AG04450 (cell line): ENCODE measurements at regions not wholly inside any gene's neighbourhood (a gene's known extent, or its start where the extent isn't known, plus 50 kb on each side); places are given as distances from the start of the nearest gene placed in this dataset.

ENCODE experiments used
- CTCF ChIA-PET: fragments of 300-600, 350-600 bp; formaldehyde crosslinking; extraction: SDS; loops from one replicate; lab custom pipeline; 2022; ENCODE audit warnings: antibody characterized with exemption, inconsistent platforms; lab: Charles Lee
- POLR2A ChIA-PET: fragments of 350-600 bp; formaldehyde crosslinking; extraction: SDS; loops from one replicate; lab custom pipeline; 2021; ENCODE audit warnings: antibody characterized with exemption, inconsistent platforms; lab: Yijun Ruan, JAX
- DNase-seq: peaks from one replicate; pipeline ENCODE4 v3.0.0-alpha.2; 2011; ENCODE audit warnings: low read depth, low spot score
- H3K27ac ChIP-seq: one replicate; pipeline ENCODE4 v1.5.1; 2012; ENCODE audit warnings: low read depth, low read length, control low read depth
- H3K27me3 ChIP-seq: one replicate; pipeline ENCODE4 v1.6.0; 2012; ENCODE audit warnings: low read length; ENCODE audit not compliant: control insufficient read depth, insufficient read depth
- H3K4me3 ChIP-seq: 2 replicates; pipeline ENCODE4 v1.5.1; 2011; ENCODE audit warnings: mild to moderate bottlenecking, low read depth, low read length, control low read depth
- H3K9me3 ChIP-seq: 2 replicates; pipeline ENCODE4 v1.5.1; 2012; ENCODE audit warnings: low read length; ENCODE audit not compliant: control insufficient read depth, insufficient read depth
- TF ChIP-seq, protein P1 (sequence below): IDR thresholded peaks from 2 replicates; pipeline ENCODE4 v1.5.1; 2011; ENCODE audit warnings: low read depth, low read length, control low read depth, inconsistent platforms

DNA sequence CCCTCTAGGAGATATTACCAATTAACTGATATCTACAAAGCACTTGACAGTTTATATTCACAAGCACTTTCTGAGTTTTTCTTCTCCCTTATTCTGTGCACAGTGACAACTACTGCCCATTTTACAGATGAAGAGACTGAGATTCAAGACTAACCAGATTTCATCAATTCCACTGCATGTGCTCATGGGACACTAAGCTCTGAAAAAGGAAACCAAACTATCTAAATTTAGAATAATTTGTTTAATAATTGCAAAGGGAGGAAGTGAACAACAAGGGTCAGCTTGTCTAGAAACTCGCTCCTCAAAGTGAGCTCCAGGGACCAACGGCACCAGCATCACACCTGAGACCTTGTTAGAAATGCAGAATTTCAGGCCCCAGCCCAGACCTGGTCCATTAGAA lies 50.8 kb upstream of the MYLIP start:
- H3K9me3 ChIP-seq: no peaks in the 10 kb centered on the region
- TF ChIP-seq, protein P1, sequence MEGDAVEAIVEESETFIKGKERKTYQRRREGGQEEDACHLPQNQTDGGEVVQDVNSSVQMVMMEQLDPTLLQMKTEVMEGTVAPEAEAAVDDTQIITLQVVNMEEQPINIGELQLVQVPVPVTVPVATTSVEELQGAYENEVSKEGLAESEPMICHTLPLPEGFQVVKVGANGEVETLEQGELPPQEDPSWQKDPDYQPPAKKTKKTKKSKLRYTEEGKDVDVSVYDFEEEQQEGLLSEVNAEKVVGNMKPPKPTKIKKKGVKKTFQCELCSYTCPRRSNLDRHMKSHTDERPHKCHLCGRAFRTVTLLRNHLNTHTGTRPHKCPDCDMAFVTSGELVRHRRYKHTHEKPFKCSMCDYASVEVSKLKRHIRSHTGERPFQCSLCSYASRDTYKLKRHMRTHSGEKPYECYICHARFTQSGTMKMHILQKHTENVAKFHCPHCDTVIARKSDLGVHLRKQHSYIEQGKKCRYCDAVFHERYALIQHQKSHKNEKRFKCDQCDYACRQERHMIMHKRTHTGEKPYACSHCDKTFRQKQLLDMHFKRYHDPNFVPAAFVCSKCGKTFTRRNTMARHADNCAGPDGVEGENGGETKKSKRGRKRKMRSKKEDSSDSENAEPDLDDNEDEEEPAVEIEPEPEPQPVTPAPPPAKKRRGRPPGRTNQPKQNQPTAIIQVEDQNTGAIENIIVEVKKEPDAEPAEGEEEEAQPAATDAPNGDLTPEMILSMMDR: no peak
- H3K4me3 ChIP-seq: no peak overlapping the region
- H3K27me3 ChIP-seq: peaks cover 5% of the 10 kb centered on the region
- no peak for DNase-seq
- POLR2A ChIA-PET: no interaction called here
- CTCF ChIA-PET: interaction anchor here (0.5 kb wide), 1 partner anchor 105 kb away, joined by 3 read pairs; no protein-coding TSS in a partner anchor
- H3K27ac ChIP-seq: no peak overlapping the region

DNA sequence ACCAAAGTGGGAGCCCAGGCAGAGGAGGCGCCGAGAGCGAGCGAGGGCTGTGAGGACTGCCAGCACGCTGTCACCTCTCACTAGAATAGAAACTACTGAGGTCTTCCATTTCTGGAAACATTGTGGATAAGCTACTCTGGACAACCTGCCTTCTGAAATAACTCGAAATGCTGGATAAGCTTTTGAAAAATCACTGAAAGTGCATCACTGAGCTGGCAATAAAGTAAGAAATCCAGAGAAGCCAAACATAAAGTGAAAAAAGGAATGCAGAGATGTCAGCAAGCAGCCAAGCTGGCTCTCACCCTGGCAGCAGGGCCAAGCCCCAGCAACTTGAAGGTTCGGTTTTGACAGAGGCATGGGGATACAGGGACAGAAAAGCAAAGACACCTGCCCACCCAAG lies 59.2 kb upstream of the MYLIP start:
- POLR2A ChIA-PET: no interaction called here
- no peak for DNase-seq
- Histone ChIP-seq H3K27ac (no peak overlapping the region), H3K9me3 (peaks cover 2% of the 10 kb centered on the region; the same call in 1 of the 2 replicates), H3K4me3 (no peak overlapping the region), H3K27me3 (no peaks in the 10 kb centered on the region)
- CTCF ChIA-PET: no interaction called here
- TF ChIP-seq, protein P1: no peak

DNA sequence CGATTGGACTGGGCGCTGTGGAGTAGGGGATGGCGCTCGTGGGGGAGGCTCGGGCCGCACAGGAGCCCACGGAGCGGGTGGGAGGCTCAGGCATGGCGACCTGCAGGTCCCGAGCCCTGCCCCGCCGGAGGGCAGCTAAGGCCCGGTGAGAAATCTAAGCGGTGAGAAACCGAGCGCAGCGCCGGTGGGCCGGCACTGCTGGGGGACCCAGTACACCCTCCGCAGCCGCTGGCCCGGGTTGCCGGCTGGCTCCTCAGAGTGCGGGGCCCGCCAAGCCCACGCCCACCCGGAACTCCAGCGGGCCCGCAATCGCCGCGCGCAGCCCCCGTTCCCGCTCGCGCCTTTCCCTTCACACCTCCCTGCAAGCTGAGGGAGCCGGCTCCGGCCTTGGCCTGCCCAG lies 59.7 kb upstream of the MYLIP start:
- Histone ChIP-seq H3K27ac (no peak overlapping the region), H3K27me3 (no peaks in the 10 kb centered on the region), H3K4me3 (no peak overlapping the region), H3K9me3 (peaks cover 2% of the 10 kb centered on the region; the same call in 1 of the 2 replicates)
- TF ChIP-seq, protein P1: no peak
- ChIA-PET CTCF (no interaction called here), POLR2A (no interaction called here)
- DNase-seq: no peak

DNA sequence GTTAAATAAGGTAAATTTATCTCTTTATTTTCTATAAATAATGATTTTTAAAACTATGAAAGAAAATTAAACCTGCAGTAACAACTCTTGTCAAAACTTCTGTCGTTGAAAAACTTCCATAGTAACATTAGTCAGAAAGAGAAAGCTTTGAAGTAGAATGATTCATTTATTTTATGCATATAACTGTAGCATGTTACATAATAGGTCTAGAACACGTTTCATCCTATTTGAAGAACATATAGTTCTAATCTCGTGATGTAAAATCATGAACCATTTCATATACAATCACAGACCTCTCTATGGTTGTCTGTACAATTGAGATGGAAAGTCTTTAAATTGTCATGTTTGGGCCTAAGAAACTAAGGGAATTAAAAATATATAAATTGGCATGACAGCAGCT lies 61.3 kb upstream of the MYLIP start:
- POLR2A ChIA-PET: no interaction called here
- Histone ChIP-seq H3K27me3 (no peaks in the 10 kb centered on the region), H3K4me3 (no peak overlapping the region), H3K27ac (no peak overlapping the region), H3K9me3 (peaks cover 2% of the 10 kb centered on the region; the same call in 1 of the 2 replicates)
- TF ChIP-seq, protein P1: no peak
- DNase-seq: no peak
- CTCF ChIA-PET: no interaction called here

DNA sequence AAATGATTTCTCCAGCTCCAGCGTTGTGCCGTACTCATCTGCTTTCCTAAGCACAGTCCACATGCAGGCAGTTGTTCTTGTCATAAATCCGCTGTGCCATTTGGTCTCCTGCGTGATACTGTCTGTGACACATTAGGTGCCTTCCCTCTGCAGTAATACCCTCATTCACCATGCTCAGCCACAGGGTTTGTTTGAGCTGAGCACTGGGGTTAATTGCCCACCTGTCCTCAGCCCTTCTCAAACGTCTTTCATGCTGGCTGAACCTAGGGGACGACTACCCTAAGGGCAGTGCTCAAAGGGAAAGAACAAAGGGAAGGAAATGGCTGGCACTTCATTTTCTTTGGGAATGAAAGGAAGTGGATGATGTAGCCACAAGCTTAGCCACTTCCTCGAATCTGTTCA lies 64.2 kb upstream of the MYLIP start:
- TF ChIP-seq, protein P1: no peak
- no peak for DNase-seq
- Histone ChIP-seq H3K27me3 (peaks cover 4% of the 10 kb centered on the region), H3K27ac (no peak overlapping the region), H3K4me3 (no peak overlapping the region), H3K9me3 (peaks cover 2% of the 10 kb centered on the region; the same call in 1 of the 2 replicates)
- CTCF ChIA-PET: no interaction called here
- POLR2A ChIA-PET: no interaction called here
